IMR-90 (cell line): ENCODE measurements at regions not wholly inside any gene's neighbourhood (a gene's known extent, or its start where the extent isn't known, plus 50 kb on each side); places are given as distances from the start of the nearest gene placed in this dataset.
"Not testable (repeated sequence)": the region's sequence is repeated elsewhere in the genome, so short reads cannot be mapped to it uniquely, and the experiment has no call there.

Experiments used
- ATAC-seq: fragments of 200-7000 bp; cut with Tn5 transposase; 2 replicates; pipeline ENCODE4 v1.9.1; 2020; ENCODE audit warnings: low read depth, mild to moderate bottlenecking, moderate library complexity
- BruUV-seq: library from RNA; stranded (reverse); fragments of 400-500 nt; replicated peaks from 2 replicates; lab custom pipeline; 2021; lab: Mats Ljungman, UMichigan
- CTCF ChIA-PET: fragments of 300-600 bp; formaldehyde crosslinking; extraction: SDS; loops from one replicate; lab custom pipeline; 2021; ENCODE audit warnings: antibody characterized with exemption; lab: Yijun Ruan, JAX
- POLR2A ChIA-PET: fragments of 300-600 bp; sonication (Branson Sonifier 250); formaldehyde crosslinking; loops from one replicate; lab custom pipeline; 2022; ENCODE audit warnings: antibody characterized with exemption; ENCODE audit not compliant: unreplicated experiment; lab: Charles Lee
- DNase-seq: peaks from one replicate; pipeline ENCODE4 v3.0.0; 2013
- H2AFZ ChIP-seq: replicated peaks from 2 replicates; pipeline ENCODE3; 2013; ENCODE audit warnings: low read length, mild to moderate bottlenecking; ENCODE audit not compliant: poor library complexity
- H2AK5ac ChIP-seq: 2 replicates; pipeline ENCODE4 v1.6.1; 2013; ENCODE audit warnings: low read depth, low read length, inconsistent platforms
- H2AK9ac ChIP-seq: replicated peaks from 2 replicates; pipeline ENCODE3; 2013; ENCODE audit warnings: mild to moderate bottlenecking, low read depth, low read length, moderate library complexity; ENCODE audit not compliant: poor library complexity
- H2BK120ac ChIP-seq: 2 replicates; pipeline ENCODE4 v1.6.1; 2013; ENCODE audit warnings: low read depth, low read length, inconsistent platforms
- H2BK15ac ChIP-seq: 3 replicates; pipeline ENCODE4 v1.6.1; 2013; ENCODE audit warnings: low read depth, low read length, inconsistent platforms
- H2BK20ac ChIP-seq: 2 replicates; pipeline ENCODE4 v1.6.1; 2013; ENCODE audit warnings: low read depth, mild to moderate bottlenecking, inconsistent platforms, low read length, moderate library complexity
- H2BK5ac ChIP-seq: 2 replicates; pipeline ENCODE4 v1.6.1; 2013; ENCODE audit warnings: mild to moderate bottlenecking, low read depth, low read length, inconsistent platforms; ENCODE audit not compliant: poor library complexity, severe bottlenecking
- H3K14ac ChIP-seq: replicated peaks from 2 replicates; pipeline ENCODE4 v1.6.1; 2013; ENCODE audit warnings: low read depth, low read length, inconsistent platforms
- H3K18ac ChIP-seq: 2 replicates; pipeline ENCODE4 v1.6.1; 2013; ENCODE audit warnings: low read depth, low read length, control low read depth
- H3K23ac ChIP-seq: 2 replicates; pipeline ENCODE4 v1.6.1; 2013; ENCODE audit warnings: low read depth, low read length, inconsistent platforms
- H3K27ac ChIP-seq: 2 replicates; pipeline ENCODE4 v1.5.1; 2013; ENCODE audit warnings: mild to moderate bottlenecking, control low read depth, low read length; ENCODE audit not compliant: insufficient read depth
- H3K27me3 ChIP-seq: 2 replicates; pipeline ENCODE4 v1.6.1; 2013; ENCODE audit warnings: low read length; ENCODE audit not compliant: control insufficient read depth, insufficient read depth
- H3K36me3 ChIP-seq: 2 replicates; pipeline ENCODE4 v1.6.1; 2013; ENCODE audit warnings: low read length, mixed read lengths; ENCODE audit not compliant: control insufficient read depth, insufficient read depth
- H3K4ac ChIP-seq: 2 replicates; pipeline ENCODE4 v1.6.1; 2013; ENCODE audit warnings: low read depth, low read length, inconsistent platforms
- H3K4me1 ChIP-seq: 2 replicates; pipeline ENCODE4 v1.6.1; 2013; ENCODE audit warnings: low read length, mixed read lengths; ENCODE audit not compliant: control insufficient read depth, insufficient read depth
- H3K4me2 ChIP-seq: 2 replicates; pipeline ENCODE4 v1.6.1; 2013; ENCODE audit warnings: low read depth, mild to moderate bottlenecking, control low read depth, low read length, moderate library complexity
- H3K4me3 ChIP-seq: 2 replicates; pipeline ENCODE4 v1.5.1; 2013; ENCODE audit warnings: low read depth, mild to moderate bottlenecking, control low read depth, low read length, moderate library complexity; ENCODE audit not compliant: insufficient read depth
- H3K56ac ChIP-seq: 2 replicates; pipeline ENCODE4 v1.6.1; 2013; ENCODE audit warnings: low read length, inconsistent platforms; ENCODE audit not compliant: insufficient read depth; ENCODE audit errors: extremely low read depth
- H3K79me1 ChIP-seq, 2 experiments: 2 replicates each; pipeline ENCODE4 v1.6.1; 2013; ENCODE audit warnings: low read length in 2 of 2, inconsistent platforms in 1 of 2, low read depth in 1 of 2
- H3K9ac ChIP-seq: 2 replicates; pipeline ENCODE4 v1.6.1; 2013; ENCODE audit warnings: low read depth, low read length, control low read depth
- H3K9me1 ChIP-seq: 2 replicates; pipeline ENCODE4 v1.6.1; 2013; ENCODE audit warnings: low read length, inconsistent platforms; ENCODE audit not compliant: insufficient read depth
- H3K9me3 ChIP-seq: 2 replicates; pipeline ENCODE4 v1.6.1; 2013; ENCODE audit warnings: low read length; ENCODE audit not compliant: control insufficient read depth, insufficient read depth
- H4K20me1 ChIP-seq: 2 replicates; pipeline ENCODE4 v1.6.1; 2013; ENCODE audit warnings: low read length, inconsistent platforms; ENCODE audit not compliant: insufficient read depth
- H4K5ac ChIP-seq: 2 replicates; pipeline ENCODE4 v1.6.1; 2013; ENCODE audit warnings: mild to moderate bottlenecking, low read depth, low read length, control low read depth
- H4K8ac ChIP-seq, 2 experiments: 2 replicates each; pipeline ENCODE4 v1.6.1; 2013; ENCODE audit warnings: low read depth in 2 of 2, low read length in 2 of 2, control low read depth in 1 of 2, inconsistent platforms in 1 of 2
- H4K91ac ChIP-seq: 2 replicates; pipeline ENCODE4 v1.6.1; 2013; ENCODE audit warnings: low read depth, low read length, inconsistent platforms; ENCODE audit not compliant: insufficient read depth
- WGBS, 2 experiments: methylation state at CpG; one replicate each; pipeline versions ENCODE4 v1.1.5 to v1.1.7; 2013; ENCODE audit warnings: missing lambda C conversion rate in 2 of 2; ENCODE audit not compliant: insufficient read length in 1 of 2; ENCODE audit errors: extremely low coverage in 2 of 2; 5-methylcytosine and 5-hydroxymethylcytosine counted together
- dilution Hi-C: fragments of 300-500 bp; cut with HindIII; formaldehyde crosslinking; loops from one replicate; pipeline ENCODE4 v1.14.3; 2018; ENCODE audit warnings: low sequenced_read_pairs; ENCODE audit not compliant: unreplicated experiment
- in situ Hi-C: fragments of 300-500 bp; cut with MboI; formaldehyde crosslinking; loops from 3 replicates; pipeline ENCODE4 v1.14.3; 2019; ENCODE audit warnings: low sequenced_read_pairs, inconsistent platforms, mixed read lengths
- intact Hi-C: fragments of 100-400 bp; cut with micrococcal nuclease; formaldehyde crosslinking; loops from 2 replicates; pipeline ENCODE4 v1.10.0; 2022

DNA sequence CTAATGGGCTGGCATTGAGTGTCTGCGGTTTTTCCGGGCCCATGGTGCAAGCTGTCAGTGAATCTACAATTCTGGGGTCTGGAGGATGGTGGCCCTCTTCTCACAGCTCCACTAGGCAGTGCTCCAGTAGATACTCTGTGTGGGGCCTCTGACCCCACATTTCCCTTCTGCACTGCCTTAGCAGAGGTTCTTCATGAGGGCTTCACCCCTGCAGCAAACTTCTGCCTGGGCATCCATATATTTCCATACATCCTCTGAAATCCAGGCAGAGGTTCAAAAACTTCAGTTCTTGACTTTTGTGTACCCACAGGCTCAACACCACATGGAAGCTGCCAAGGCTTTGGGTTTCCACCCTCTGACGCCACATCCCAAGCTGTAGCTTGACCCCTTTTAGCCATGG, 846.2 kb downstream of the RNF144A start:
- WGBS, 2 experiments = no CpG with 5 or more reads among the region's 3 CpGs
- H4K91ac ChIP-seq, H3K4ac ChIP-seq, H3K23ac ChIP-seq, dilution Hi-C loops, H3K4me2 ChIP-seq, in situ Hi-C loops, BruUV-seq, H3K27me3 ChIP-seq, H3K56ac ChIP-seq, H3K4me1 ChIP-seq, intact Hi-C loops, H2BK20ac ChIP-seq, POLR2A ChIA-PET, H2BK15ac ChIP-seq, H3K9ac ChIP-seq, H2AK9ac ChIP-seq, H3K9me1 ChIP-seq, H4K5ac ChIP-seq, H3K36me3 ChIP-seq, H3K79me1 ChIP-seq, H3K4me3 ChIP-seq, H3K18ac ChIP-seq, H2AK5ac ChIP-seq, H4K20me1 ChIP-seq, H3K14ac ChIP-seq, ATAC-seq, DNase-seq, H2BK5ac ChIP-seq, H4K8ac ChIP-seq, H3K27ac ChIP-seq, CTCF ChIA-PET, H2AFZ ChIP-seq, H2BK120ac ChIP-seq, H3K9me3 ChIP-seq: not testable (repeated sequence)
